HL-60 (cell line): ENCODE measurements at regions not wholly inside any gene's neighbourhood (a gene's known extent, or its start where the extent isn't known, plus 50 kb on each side); places are given as distances from the start of the nearest gene placed in this dataset.

Experiments used
- GABPA ChIP-seq: IDR thresholded peaks from 2 replicates; pipeline ENCODE4 v1.6.1; 2012; ENCODE audit warnings: low read depth
- POLR2AphosphoS5 ChIP-seq: IDR thresholded peaks from 2 replicates; pipeline ENCODE4 v1.6.1; 2012; ENCODE audit warnings: low read depth
- SPI1 ChIP-seq: IDR thresholded peaks from 2 replicates; pipeline ENCODE4 v1.6.1; 2012; ENCODE audit warnings: low read depth, mild to moderate bottlenecking, borderline replicate concordance
- TF ChIP-seq, protein P1 (sequence below): IDR thresholded peaks from one replicate; pipeline ENCODE4 v1.5.1; 2011; ENCODE audit warnings: low read length, control low read depth, inconsistent platforms; ENCODE audit not compliant: insufficient read depth
- TF ChIP-seq, protein P2 (sequence below): IDR thresholded peaks from 2 replicates; pipeline ENCODE4 v1.6.1; 2012; ENCODE audit warnings: low read depth; ENCODE audit not compliant: insufficient replicate concordance

DNA sequence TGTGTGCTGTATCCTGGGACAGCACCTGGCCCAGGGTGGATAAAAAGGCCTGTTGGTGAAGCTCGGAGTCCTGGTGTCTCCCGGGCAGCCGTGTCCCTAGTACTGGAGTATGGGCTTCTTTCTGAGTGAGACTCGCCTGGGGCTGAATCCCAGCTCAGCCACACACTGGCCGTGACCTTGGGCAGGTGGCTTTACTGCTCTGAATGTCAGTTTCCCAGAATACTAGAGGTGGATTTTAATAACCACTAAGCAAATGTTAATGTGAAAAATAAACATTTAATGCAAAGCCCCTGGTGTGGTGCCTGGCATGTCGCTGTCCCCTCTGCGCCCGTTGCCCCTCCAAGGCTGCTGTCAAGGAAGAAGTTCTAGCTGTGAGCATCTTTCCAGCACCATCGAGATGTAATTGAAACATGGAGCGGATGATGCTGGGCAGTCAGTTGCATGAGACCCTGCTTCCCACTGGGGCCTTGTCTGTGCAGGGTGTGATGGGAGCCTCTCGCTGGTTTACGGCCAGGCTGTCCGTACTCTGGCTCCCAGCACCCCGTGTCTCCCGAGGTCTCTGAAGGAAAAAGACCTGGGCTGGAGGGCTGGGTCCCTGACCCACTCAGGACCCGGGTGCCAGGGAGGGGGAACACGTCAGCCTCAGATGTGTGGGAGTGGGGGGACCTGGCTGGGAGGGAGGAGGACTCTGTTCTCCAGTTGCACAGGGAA, 527.8 kb downstream of the MATN1 start:
- TF ChIP-seq, protein P1, sequence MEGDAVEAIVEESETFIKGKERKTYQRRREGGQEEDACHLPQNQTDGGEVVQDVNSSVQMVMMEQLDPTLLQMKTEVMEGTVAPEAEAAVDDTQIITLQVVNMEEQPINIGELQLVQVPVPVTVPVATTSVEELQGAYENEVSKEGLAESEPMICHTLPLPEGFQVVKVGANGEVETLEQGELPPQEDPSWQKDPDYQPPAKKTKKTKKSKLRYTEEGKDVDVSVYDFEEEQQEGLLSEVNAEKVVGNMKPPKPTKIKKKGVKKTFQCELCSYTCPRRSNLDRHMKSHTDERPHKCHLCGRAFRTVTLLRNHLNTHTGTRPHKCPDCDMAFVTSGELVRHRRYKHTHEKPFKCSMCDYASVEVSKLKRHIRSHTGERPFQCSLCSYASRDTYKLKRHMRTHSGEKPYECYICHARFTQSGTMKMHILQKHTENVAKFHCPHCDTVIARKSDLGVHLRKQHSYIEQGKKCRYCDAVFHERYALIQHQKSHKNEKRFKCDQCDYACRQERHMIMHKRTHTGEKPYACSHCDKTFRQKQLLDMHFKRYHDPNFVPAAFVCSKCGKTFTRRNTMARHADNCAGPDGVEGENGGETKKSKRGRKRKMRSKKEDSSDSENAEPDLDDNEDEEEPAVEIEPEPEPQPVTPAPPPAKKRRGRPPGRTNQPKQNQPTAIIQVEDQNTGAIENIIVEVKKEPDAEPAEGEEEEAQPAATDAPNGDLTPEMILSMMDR: no peak
- TF ChIP-seq POLR2AphosphoS5 (no peak), GABPA (no peak), SPI1 (no peak)
- TF ChIP-seq, protein P2, sequence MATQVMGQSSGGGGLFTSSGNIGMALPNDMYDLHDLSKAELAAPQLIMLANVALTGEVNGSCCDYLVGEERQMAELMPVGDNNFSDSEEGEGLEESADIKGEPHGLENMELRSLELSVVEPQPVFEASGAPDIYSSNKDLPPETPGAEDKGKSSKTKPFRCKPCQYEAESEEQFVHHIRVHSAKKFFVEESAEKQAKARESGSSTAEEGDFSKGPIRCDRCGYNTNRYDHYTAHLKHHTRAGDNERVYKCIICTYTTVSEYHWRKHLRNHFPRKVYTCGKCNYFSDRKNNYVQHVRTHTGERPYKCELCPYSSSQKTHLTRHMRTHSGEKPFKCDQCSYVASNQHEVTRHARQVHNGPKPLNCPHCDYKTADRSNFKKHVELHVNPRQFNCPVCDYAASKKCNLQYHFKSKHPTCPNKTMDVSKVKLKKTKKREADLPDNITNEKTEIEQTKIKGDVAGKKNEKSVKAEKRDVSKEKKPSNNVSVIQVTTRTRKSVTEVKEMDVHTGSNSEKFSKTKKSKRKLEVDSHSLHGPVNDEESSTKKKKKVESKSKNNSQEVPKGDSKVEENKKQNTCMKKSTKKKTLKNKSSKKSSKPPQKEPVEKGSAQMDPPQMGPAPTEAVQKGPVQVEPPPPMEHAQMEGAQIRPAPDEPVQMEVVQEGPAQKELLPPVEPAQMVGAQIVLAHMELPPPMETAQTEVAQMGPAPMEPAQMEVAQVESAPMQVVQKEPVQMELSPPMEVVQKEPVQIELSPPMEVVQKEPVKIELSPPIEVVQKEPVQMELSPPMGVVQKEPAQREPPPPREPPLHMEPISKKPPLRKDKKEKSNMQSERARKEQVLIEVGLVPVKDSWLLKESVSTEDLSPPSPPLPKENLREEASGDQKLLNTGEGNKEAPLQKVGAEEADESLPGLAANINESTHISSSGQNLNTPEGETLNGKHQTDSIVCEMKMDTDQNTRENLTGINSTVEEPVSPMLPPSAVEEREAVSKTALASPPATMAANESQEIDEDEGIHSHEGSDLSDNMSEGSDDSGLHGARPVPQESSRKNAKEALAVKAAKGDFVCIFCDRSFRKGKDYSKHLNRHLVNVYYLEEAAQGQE: no peak
